ENCODE measurements at regions not wholly inside any gene's neighbourhood (a gene's known extent, or its start where the extent isn't known, plus 50 kb on each side); places are given as distances from the start of the nearest gene placed in this dataset.

GRCh38 chr13:103542648-103543047 is 476.4 kb upstream of the SLC10A2 start:
- TF ChIP-seq CTCF (IDR thresholded peaks at IDR 0.05): no peak
- TF ChIP-seq POLR2A (IDR thresholded peaks at IDR 0.05): no peak
